HepG2 (cell line): ENCODE measurements at regions not wholly inside any gene's neighbourhood (a gene's known extent, or its start where the extent isn't known, plus 50 kb on each side); places are given as distances from the start of the nearest gene placed in this dataset.

Experiments
- ATAC-seq: fragments of 200-7000 bp; cut with Tn5 transposase; 3 replicates; pipeline ENCODE4 v1.9.1; 2020; ENCODE audit warnings: mild to moderate bottlenecking, moderate library complexity
- BruUV-seq: library from RNA; stranded (reverse); fragments of 400-500 nt; replicated peaks from 2 replicates; lab custom pipeline; 2021; lab: Mats Ljungman, UMichigan
- CTCF ChIA-PET: fragments of 300-600 bp; formaldehyde crosslinking; extraction: SDS; loops from one replicate; lab custom pipeline; 2021; ENCODE audit warnings: low total read pairs, inconsistent platforms, low intra/inter-chr PET ratio; lab: Yijun Ruan, JAX
- POLR2A ChIA-PET: fragments of 350-600 bp; sonication (Branson Sonifier 250); formaldehyde crosslinking; loops from one replicate; lab custom pipeline; 2020; ENCODE audit warnings: antibody characterized with exemption, inconsistent platforms; lab: Yijun Ruan, JAX
- DNase-seq: peaks from one replicate; pipeline ENCODE4 v3.0.0-alpha.2; 2015; ENCODE audit warnings: low spot score
- FAIRE-seq: peaks from 3 replicates; lab custom pipeline; 2011; peaks lifted over from hg19 to GRCh38; lab: Jason Lieb, UNC
- H2AFZ ChIP-seq: one replicate; pipeline ENCODE4 v1.6.1; 2011; ENCODE audit warnings: low read length, inconsistent platforms
- H3K27ac ChIP-seq: fragments of 300-600 bp; 3 replicates; pipeline ENCODE4 v1.8.0; 2011; ENCODE audit warnings: mixed run types, mild to moderate bottlenecking, mixed read lengths, low read length, inconsistent platforms; ENCODE audit not compliant: insufficient read depth; ENCODE audit errors: extremely low read length
- H3K27me3 ChIP-seq, 2 experiments: fragments of 200-600 bp in 1 of 2; 2 replicates in 1 of 2; 3 replicates in 1 of 2; pipeline versions ENCODE4 v1.6.0 to v1.8.0; 2011; ENCODE audit warnings: low read length in 2 of 2, mild to moderate bottlenecking in 2 of 2, moderate library complexity in 2 of 2, inconsistent platforms in 1 of 2; ENCODE audit not compliant: insufficient read depth in 2 of 2, control insufficient read depth in 1 of 2
- H3K36me3 ChIP-seq, 2 experiments: fragments of 200-600 bp in 1 of 2; replicated peaks in 1 of 2; 2 replicates in 1 of 2; 3 replicates in 1 of 2; pipeline versions ENCODE4 v1.5.1 to v1.8.0; 2011; ENCODE audit warnings: low read length in 2 of 2, inconsistent platforms in 1 of 2; ENCODE audit not compliant: insufficient read depth in 2 of 2, control insufficient read depth in 1 of 2
- H3K4me1 ChIP-seq: 2 replicates; pipeline ENCODE4 v1.5.1; 2012; ENCODE audit warnings: low read length, inconsistent platforms; ENCODE audit not compliant: insufficient read depth
- H3K4me2 ChIP-seq: 2 replicates; pipeline ENCODE4 v1.6.0; 2011; ENCODE audit warnings: low read depth, low read length, inconsistent platforms
- H3K4me3 ChIP-seq, 3 experiments: fragments of 200-600 bp in 1 of 3; sonication (generic), shearing (Covaris generic) in 1 of 3; replicated peaks in 1 of 3; 2 replicates each; pipeline ENCODE4 v1.5.1; 2011 to 2016; ENCODE audit warnings: low read length in 3 of 3, inconsistent platforms in 2 of 3, low read depth in 2 of 3, mild to moderate bottlenecking in 2 of 3, control low read depth in 1 of 3, mixed read lengths in 1 of 3; ENCODE audit not compliant: insufficient read depth in 1 of 3
- H3K79me2 ChIP-seq: one replicate; pipeline ENCODE4 v1.6.1; 2011; ENCODE audit warnings: low read length, inconsistent platforms; ENCODE audit not compliant: insufficient read depth
- H3K9ac ChIP-seq: 2 replicates; pipeline ENCODE4 v1.6.0; 2011; ENCODE audit warnings: mild to moderate bottlenecking, low read depth, low read length, inconsistent platforms; ENCODE audit not compliant: insufficient read depth
- H3K9me3 ChIP-seq: 2 replicates; pipeline ENCODE4 v1.5.1; 2012; ENCODE audit warnings: mild to moderate bottlenecking, low read length
- H4K20me1 ChIP-seq: 2 replicates; pipeline ENCODE4 v1.6.0; 2011; ENCODE audit warnings: inconsistent platforms, mild to moderate bottlenecking, low read length, moderate library complexity; ENCODE audit not compliant: insufficient read depth
- ATF1 ChIP-seq: IDR thresholded peaks from 2 replicates; pipeline ENCODE4 v1.6.1; 2016; ENCODE audit warnings: mild to moderate bottlenecking, control low read depth
- ATF7-NPFF ChIP-seq: sonication (generic); formaldehyde crosslinking; IDR thresholded peaks from 2 replicates; pipeline ENCODE4 v1.8.1; 2023; ENCODE audit warnings: mild to moderate bottlenecking, low read depth, missing genetic modification reagents, moderate library complexity
- CEBPG ChIP-seq: IDR thresholded peaks from 2 replicates; pipeline ENCODE4 v1.6.1; 2016
- CENPT ChIP-seq: sonication (generic); formaldehyde crosslinking; IDR thresholded peaks from 2 replicates; pipeline ENCODE4 v1.8.0; 2022; ENCODE audit warnings: low read depth, mild to moderate bottlenecking, moderate library complexity, missing genetic modification reagents
- NR1H2 ChIP-seq: sonication (generic); formaldehyde crosslinking; IDR thresholded peaks from 2 replicates; pipeline ENCODE4 v1.8.1; 2022; ENCODE audit warnings: low read depth, missing genetic modification reagents, borderline replicate concordance
- POLR2AphosphoS2 ChIP-seq: IDR thresholded peaks from 2 replicates; pipeline ENCODE4 v1.6.1; 2011; ENCODE audit warnings: low read depth, low read length, improper control_type of control experiment
- STAG1 ChIP-seq: sonication (generic); formaldehyde crosslinking; IDR thresholded peaks from 2 replicates; pipeline ENCODE4 v1.4.0; 2020; ENCODE audit warnings: missing genetic modification reagents
- TCF7 ChIP-seq: sonication (generic); IDR thresholded peaks from 2 replicates; pipeline ENCODE4 v1.6.1; 2016; ENCODE audit warnings: antibody characterized with exemption, low read depth
- ZIK1 ChIP-seq: sonication (generic); formaldehyde crosslinking; IDR thresholded peaks from 2 replicates; pipeline ENCODE4 v1.5.0; 2020; ENCODE audit warnings: mild to moderate bottlenecking, low read depth, missing genetic modification reagents, borderline replicate concordance
- ZNF44 ChIP-seq: sonication (generic); formaldehyde crosslinking; IDR thresholded peaks from 2 replicates; pipeline ENCODE4 v1.5.1; 2020; ENCODE audit warnings: mild to moderate bottlenecking, missing genetic modification reagents
- ZNF768 ChIP-seq: sonication (generic); formaldehyde crosslinking; IDR thresholded peaks from 2 replicates; pipeline ENCODE4 v1.4.0; 2020; ENCODE audit warnings: missing genetic modification reagents
- WGBS: methylation state at CpG from one replicate; pipeline ENCODE4 v1.1.6; 2017; ENCODE audit warnings: low lambda C conversion rate; 5-methylcytosine and 5-hydroxymethylcytosine counted together
- in situ Hi-C: cut with HindIII; loops from 2 replicates; pipeline ENCODE4 v1.10.0; 2017; ENCODE audit warnings: low pct_unique_long_range_greater_than_20kb; ENCODE audit not compliant: extremely low pct_ligation_motif_present
- intact Hi-C: fragments of 100-400 bp; cut with micrococcal nuclease; formaldehyde crosslinking; loops from one replicate; pipeline ENCODE4 v1.10.0; 2022; ENCODE audit not compliant: unreplicated experiment
- TF ChIP-seq, protein P1 (sequence below): sonication (generic); formaldehyde crosslinking; IDR thresholded peaks from 2 replicates; pipeline ENCODE4 v1.5.0; 2020; ENCODE audit warnings: mild to moderate bottlenecking, missing genetic modification reagents, moderate library complexity
- TF ChIP-seq, protein P2 (sequence below): IDR thresholded peaks from 2 replicates; pipeline ENCODE4 v1.6.1; 2018; ENCODE audit warnings: missing genetic modification reagents
- TF ChIP-seq, protein P3 (sequence below): IDR thresholded peaks from 2 replicates; pipeline ENCODE4 v1.6.1; 2016; ENCODE audit warnings: mild to moderate bottlenecking
- TF ChIP-seq, protein P4 (sequence below): sonication (generic); formaldehyde crosslinking; IDR thresholded peaks from 2 replicates; pipeline ENCODE4 v1.5.0; 2020; ENCODE audit warnings: mild to moderate bottlenecking, low read depth, missing genetic modification reagents, borderline replicate concordance

DNA sequence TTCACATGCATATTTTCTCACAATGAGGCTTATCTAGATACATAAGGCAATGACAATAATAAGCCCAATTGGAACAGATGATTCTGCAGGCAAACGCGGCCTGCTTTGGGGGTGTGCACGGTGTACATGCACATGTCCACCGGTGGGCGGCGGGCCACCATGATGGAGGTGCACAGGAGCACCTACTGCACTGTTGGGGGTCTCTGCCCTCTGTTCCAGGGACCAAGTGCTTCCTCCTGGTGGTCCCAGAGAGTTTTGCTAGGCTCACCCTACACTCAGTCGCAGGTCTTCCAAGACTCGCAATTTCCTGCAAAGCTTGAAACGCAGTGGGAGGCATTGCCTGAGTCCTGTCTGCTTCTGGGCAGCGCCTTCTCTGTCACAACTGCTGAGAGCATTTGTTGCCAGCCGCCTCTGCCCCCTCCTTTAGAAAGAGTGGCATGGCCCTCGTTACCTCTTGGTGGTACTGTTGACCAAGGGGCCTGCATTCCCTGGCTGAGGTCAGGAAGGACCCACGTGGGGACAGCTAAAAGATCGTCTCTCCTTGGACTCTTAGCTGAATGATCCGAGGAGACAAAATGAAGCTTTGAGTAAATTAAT lies 135.3 kb downstream of the ERMARD start:
- FAIRE-seq = no peak
- H3K27me3 ChIP-seq = peaks cover 0 to 55% of the 10 kb centered on the region in 2 experiments; a peak in 4 of 5 replicates
- H3K4me1 ChIP-seq = no peaks in the 10 kb centered on the region
- no peak overlapping the region for H3K9ac ChIP-seq
- no peak overlapping the region for H2AFZ ChIP-seq
- in situ Hi-C loops (no loop called here), intact Hi-C loops (no loop called here)
- BruUV-seq = no TSS peak
- peak; percentile 68 for ATAC-seq
- H3K4me2 ChIP-seq = no peak overlapping the region
- no peak overlapping the region for H3K27ac ChIP-seq
- POLR2A ChIA-PET = no interaction called here
- H4K20me1 ChIP-seq = no peaks in the 10 kb centered on the region; the same call in 1 of the 2 replicates
- no peaks in the 10 kb centered on the region for H3K36me3 ChIP-seq
- no peaks in the 10 kb centered on the region for H3K9me3 ChIP-seq
- no peak overlapping the region for H3K4me3 ChIP-seq
- CTCF ChIA-PET = no interaction called here
- no peak for TF ChIP-seq ZIK1 (CRISPR knock-in tag)
- no peak for TF ChIP-seq ATF1
- peak; percentile 37; the same call in 1 of the 2 replicates for TF ChIP-seq ZNF768 (CRISPR knock-in tag)
- TF ChIP-seq, protein P1, sequence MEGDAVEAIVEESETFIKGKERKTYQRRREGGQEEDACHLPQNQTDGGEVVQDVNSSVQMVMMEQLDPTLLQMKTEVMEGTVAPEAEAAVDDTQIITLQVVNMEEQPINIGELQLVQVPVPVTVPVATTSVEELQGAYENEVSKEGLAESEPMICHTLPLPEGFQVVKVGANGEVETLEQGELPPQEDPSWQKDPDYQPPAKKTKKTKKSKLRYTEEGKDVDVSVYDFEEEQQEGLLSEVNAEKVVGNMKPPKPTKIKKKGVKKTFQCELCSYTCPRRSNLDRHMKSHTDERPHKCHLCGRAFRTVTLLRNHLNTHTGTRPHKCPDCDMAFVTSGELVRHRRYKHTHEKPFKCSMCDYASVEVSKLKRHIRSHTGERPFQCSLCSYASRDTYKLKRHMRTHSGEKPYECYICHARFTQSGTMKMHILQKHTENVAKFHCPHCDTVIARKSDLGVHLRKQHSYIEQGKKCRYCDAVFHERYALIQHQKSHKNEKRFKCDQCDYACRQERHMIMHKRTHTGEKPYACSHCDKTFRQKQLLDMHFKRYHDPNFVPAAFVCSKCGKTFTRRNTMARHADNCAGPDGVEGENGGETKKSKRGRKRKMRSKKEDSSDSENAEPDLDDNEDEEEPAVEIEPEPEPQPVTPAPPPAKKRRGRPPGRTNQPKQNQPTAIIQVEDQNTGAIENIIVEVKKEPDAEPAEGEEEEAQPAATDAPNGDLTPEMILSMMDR (CRISPR knock-in tag) = peak; percentile 43
- TF ChIP-seq STAG1 (CRISPR knock-in tag) = peak; percentile 13; the same call in 1 of the 2 replicates
- 29% methylated on average over 14 of the region's 15 CpGs for WGBS
- DNase-seq = no peak
- H3K79me2 ChIP-seq = no peaks in the 10 kb centered on the region

DNA sequence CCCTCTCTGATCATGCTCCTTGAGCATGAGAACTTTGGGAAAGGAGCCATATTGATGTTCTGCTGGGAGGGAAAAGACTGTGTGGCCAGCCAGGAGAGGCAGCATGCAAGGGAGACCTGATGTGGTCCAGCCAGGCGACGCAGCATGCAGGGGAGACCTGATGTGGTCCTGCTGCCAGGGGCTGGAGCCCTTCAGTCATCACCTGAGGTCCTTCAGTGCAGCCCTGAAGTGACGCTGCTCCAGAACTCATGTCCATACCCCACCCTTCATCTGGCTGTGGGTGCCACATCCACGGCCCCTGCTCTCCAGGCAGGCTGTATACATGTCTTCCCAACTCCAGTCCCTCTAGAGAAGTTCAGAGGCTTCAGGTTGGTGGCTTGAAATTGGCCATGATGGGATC lies 134.4 kb downstream of the ERMARD start:
- TF ChIP-seq ATF7-NPFF (CRISPR knock-in tag) (no peak), CEBPG (no peak), CENPT (CRISPR knock-in tag) (no peak), POLR2AphosphoS2 (no peak), ZNF44 (no peak), NR1H2 (CRISPR knock-in tag) (no peak), TCF7 (no peak)
- TF ChIP-seq, protein P2, sequence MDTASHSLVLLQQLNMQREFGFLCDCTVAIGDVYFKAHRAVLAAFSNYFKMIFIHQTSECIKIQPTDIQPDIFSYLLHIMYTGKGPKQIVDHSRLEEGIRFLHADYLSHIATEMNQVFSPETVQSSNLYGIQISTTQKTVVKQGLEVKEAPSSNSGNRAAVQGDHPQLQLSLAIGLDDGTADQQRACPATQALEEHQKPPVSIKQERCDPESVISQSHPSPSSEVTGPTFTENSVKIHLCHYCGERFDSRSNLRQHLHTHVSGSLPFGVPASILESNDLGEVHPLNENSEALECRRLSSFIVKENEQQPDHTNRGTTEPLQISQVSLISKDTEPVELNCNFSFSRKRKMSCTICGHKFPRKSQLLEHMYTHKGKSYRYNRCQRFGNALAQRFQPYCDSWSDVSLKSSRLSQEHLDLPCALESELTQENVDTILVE (CRISPR knock-in tag) = no peak
- TF ChIP-seq, protein P3, sequence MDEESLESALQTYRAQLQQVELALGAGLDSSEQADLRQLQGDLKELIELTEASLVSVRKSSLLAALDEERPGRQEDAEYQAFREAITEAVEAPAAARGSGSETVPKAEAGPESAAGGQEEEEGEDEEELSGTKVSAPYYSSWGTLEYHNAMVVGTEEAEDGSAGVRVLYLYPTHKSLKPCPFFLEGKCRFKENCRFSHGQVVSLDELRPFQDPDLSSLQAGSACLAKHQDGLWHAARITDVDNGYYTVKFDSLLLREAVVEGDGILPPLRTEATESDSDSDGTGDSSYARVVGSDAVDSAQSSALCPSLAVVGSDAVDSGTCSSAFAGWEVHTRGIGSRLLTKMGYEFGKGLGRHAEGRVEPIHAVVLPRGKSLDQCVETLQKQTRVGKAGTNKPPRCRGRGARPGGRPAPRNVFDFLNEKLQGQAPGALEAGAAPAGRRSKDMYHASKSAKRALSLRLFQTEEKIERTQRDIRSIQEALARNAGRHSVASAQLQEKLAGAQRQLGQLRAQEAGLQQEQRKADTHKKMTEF = no peak
- TF ChIP-seq, protein P4, sequence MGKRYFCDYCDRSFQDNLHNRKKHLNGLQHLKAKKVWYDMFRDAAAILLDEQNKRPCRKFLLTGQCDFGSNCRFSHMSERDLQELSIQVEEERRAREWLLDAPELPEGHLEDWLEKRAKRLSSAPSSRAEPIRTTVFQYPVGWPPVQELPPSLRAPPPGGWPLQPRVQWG (CRISPR knock-in tag) = no peak
- in situ Hi-C loops = no loop called here
- Histone ChIP-seq H3K9me3 (no peaks in the 10 kb centered on the region), H3K36me3 (no peaks in the 10 kb centered on the region), H3K27ac (no peak overlapping the region), H3K4me3 (no peak overlapping the region), H3K79me2 (no peaks in the 10 kb centered on the region), H3K4me1 (no peaks in the 10 kb centered on the region), H2AFZ (no peak overlapping the region), H4K20me1 (no peaks in the 10 kb centered on the region; the same call in 1 of the 2 replicates), H3K9ac (no peak overlapping the region), H3K27me3 (peaks cover 0 to 63% of the 10 kb centered on the region in 2 experiments; a peak in 4 of 5 replicates), H3K4me2 (no peak overlapping the region)
- no peak for ATAC-seq
- ChIA-PET CTCF (no interaction called here), POLR2A (no interaction called here)
- intact Hi-C loops = no loop called here
- DNase-seq = no peak
- 50% methylated on average over 3 of the region's 4 CpGs for WGBS
- BruUV-seq = no TSS peak
- no peak for FAIRE-seq
